ENCODE measurements at regions not wholly inside any gene's neighbourhood (a gene's known extent, or its start where the extent isn't known, plus 50 kb on each side); places are given as distances from the start of the nearest gene placed in this dataset.

GRCh38 chr2:9103663-9104277 lies 100.3 kb upstream of the MBOAT2 start:
- no peak for DNase-seq

GRCh38 chr2:9102861-9103662 lies 99.6 kb upstream of the MBOAT2 start:
- no peak for DNase-seq

- no peak for DNase-seq
Measured at GRCh38 chr2:9101763-9102425, 98.4 kb upstream of the MBOAT2 start.

GRCh38 chr2:9100080-9100876 lies 96.8 kb upstream of the MBOAT2 start:
- DNase-seq: no peak

- DNase-seq: no peak
Measured at GRCh38 chr2:9099341-9099751, 95.9 kb upstream of the MBOAT2 start.

GRCh38 chr2:9097892-9098291 lies 94.4 kb upstream of the MBOAT2 start:
- DNase-seq: no peak

- DNase-seq: no peak
Measured at GRCh38 chr2:9097239-9097638, 93.8 kb upstream of the MBOAT2 start.

- DNase-seq: no peak
Measured at GRCh38 chr2:9096761-9097160, 93.3 kb upstream of the MBOAT2 start.

GRCh38 chr2:9095690-9096089 lies 92.2 kb upstream of the MBOAT2 start:
- DNase-seq: peak; percentile 71

GRCh38 chr2:9095226-9095625 lies 91.7 kb upstream of the MBOAT2 start:
- no peak for DNase-seq

GRCh38 chr2:9094117-9094516 lies 90.6 kb upstream of the MBOAT2 start:
- DNase-seq: peak; percentile 17

- DNase-seq: no peak
Measured at GRCh38 chr2:9093324-9093723, 89.8 kb upstream of the MBOAT2 start.

- no peak for DNase-seq
Measured at GRCh38 chr2:9092383-9093282, 89.1 kb upstream of the MBOAT2 start.

- DNase-seq: no peak
Measured at GRCh38 chr2:9091811-9092210, 88.3 kb upstream of the MBOAT2 start.

GRCh38 chr2:9089831-9090230 lies 86.3 kb upstream of the MBOAT2 start:
- no peak for DNase-seq

- no peak for DNase-seq
Measured at GRCh38 chr2:9087121-9087681, 83.7 kb upstream of the MBOAT2 start.

GRCh38 chr2:9086465-9086864 lies 83.0 kb upstream of the MBOAT2 start:
- DNase-seq: no peak

- no peak for DNase-seq
Measured at GRCh38 chr2:9085353-9085752, 81.9 kb upstream of the MBOAT2 start.

GRCh38 chr2:9083287-9083686 lies 79.8 kb upstream of the MBOAT2 start:
- DNase-seq: no peak

- no peak for DNase-seq
Measured at GRCh38 chr2:9082158-9082557, 78.7 kb upstream of the MBOAT2 start.

GRCh38 chr2:9081750-9082149 lies 78.3 kb upstream of the MBOAT2 start:
- DNase-seq: no peak

- no peak for DNase-seq
Measured at GRCh38 chr2:9078405-9078804, 74.9 kb upstream of the MBOAT2 start.

Data from midbrain (tissue), 1 donor.